Neural progenitor cell (in vitro differentiated cells): ENCODE measurements at regions not wholly inside any gene's neighbourhood (a gene's known extent, or its start where the extent isn't known, plus 50 kb on each side); places are given as distances from the start of the nearest gene placed in this dataset.

Experiments used
- CTCF ChIP-seq: fragments of 200-600 bp; sonication (generic); IDR thresholded peaks from 2 replicates; pipeline ENCODE4 v1.5.1; 2017; ENCODE audit warnings: antibody characterized with exemption, mild to moderate bottlenecking
- EZH2phosphoT487 ChIP-seq: fragments of 200-600 bp; sonication (generic); IDR thresholded peaks from 2 replicates; pipeline ENCODE4 v1.6.1; 2017; ENCODE audit warnings: antibody characterized with exemption

- TF ChIP-seq CTCF (no peak), EZH2phosphoT487 (no peak)
Observed at GRCh38 chr10:38605153-38605661, 511.1 kb downstream of the ZNF37A start.
